Nephron (organoid): ENCODE measurements at regions not wholly inside any gene's neighbourhood (a gene's known extent, or its start where the extent isn't known, plus 50 kb on each side); places are given as distances from the start of the nearest gene placed in this dataset.

ENCODE experiments used
- H3K27ac Mint-ChIP-seq, 3 experiments: 2 replicates each; pipeline ENCODE4 v1.8.0; 2020; ENCODE audit warnings: mixed read lengths in 3 of 3, mild to moderate bottlenecking in 2 of 3, moderate library complexity in 1 of 3
- H3K27me3 Mint-ChIP-seq: 2 replicates; pipeline ENCODE4 v1.8.0; 2021; ENCODE audit warnings: low read depth, mild to moderate bottlenecking, moderate library complexity, mixed read lengths
- H3K36me3 Mint-ChIP-seq: 2 replicates; pipeline ENCODE4 v1.8.0; 2020; ENCODE audit warnings: low read depth, mixed read lengths
- H3K4me1 Mint-ChIP-seq: 2 replicates; pipeline ENCODE4 v1.8.0; 2020; ENCODE audit warnings: mixed read lengths
- H3K4me3 Mint-ChIP-seq, 3 experiments: 2 replicates each; pipeline ENCODE4 v1.8.0; 2020; ENCODE audit warnings: mild to moderate bottlenecking in 3 of 3, mixed read lengths in 3 of 3, moderate library complexity in 2 of 3
- H3K9me3 Mint-ChIP-seq: 2 replicates; pipeline ENCODE4 v1.8.0; 2020; ENCODE audit warnings: mixed read lengths
- TF ChIP-seq, protein P1 (sequence below), 3 experiments: fragments of 200-600 bp; sonication (generic); IDR thresholded peaks; one replicate each; pipeline ENCODE4 v1.5.0; 2021; ENCODE audit warnings: antibody characterized with exemption in 3 of 3; ENCODE audit not compliant: unreplicated experiment in 3 of 3

DNA sequence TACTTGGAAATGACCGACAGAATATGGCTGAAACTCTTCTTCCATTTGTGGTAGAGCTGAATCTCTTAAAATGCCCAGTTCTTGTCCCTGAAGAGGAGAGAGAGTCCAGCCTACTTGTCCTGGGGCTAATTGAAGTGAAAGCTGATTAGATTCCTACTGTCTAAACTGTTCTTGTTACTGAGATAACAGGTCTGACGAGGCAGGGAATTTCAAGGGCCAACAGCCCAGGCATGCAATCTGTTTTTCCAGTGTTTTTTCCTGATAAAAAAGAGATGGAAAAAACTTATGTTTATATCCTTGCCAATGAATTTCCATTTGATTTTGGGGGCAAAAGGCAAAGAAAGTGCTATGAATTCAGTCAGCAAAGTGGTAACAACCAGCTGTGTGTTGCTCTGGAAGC, 195.5 kb downstream of the ETS1 start:
- TF ChIP-seq, protein P1, sequence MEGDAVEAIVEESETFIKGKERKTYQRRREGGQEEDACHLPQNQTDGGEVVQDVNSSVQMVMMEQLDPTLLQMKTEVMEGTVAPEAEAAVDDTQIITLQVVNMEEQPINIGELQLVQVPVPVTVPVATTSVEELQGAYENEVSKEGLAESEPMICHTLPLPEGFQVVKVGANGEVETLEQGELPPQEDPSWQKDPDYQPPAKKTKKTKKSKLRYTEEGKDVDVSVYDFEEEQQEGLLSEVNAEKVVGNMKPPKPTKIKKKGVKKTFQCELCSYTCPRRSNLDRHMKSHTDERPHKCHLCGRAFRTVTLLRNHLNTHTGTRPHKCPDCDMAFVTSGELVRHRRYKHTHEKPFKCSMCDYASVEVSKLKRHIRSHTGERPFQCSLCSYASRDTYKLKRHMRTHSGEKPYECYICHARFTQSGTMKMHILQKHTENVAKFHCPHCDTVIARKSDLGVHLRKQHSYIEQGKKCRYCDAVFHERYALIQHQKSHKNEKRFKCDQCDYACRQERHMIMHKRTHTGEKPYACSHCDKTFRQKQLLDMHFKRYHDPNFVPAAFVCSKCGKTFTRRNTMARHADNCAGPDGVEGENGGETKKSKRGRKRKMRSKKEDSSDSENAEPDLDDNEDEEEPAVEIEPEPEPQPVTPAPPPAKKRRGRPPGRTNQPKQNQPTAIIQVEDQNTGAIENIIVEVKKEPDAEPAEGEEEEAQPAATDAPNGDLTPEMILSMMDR (IDR thresholded peaks at IDR 0.05; ENCODE audit: unreplicated experiment in 3 of 3), result no peak
- no peak overlapping the region for H3K4me3 Mint-ChIP-seq

DNA sequence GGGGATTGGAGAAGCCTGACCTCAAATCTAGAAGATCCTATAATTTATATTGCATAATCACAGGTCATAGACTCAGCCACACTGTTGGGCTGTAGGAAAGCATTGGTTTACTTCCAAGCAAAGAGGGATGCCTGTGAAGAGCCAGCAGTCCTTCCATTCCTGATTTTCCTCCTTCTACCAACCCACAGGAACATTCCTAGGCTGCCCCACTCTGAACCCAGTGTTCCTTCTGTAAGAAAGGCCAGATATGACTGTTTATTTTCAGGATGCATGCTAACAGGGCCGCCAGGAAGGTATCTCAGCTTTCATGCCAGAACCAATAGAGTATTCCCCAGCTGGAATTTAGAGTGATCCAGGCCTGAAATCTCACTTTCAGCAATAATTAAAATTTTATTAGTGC, 197.1 kb downstream of the ETS1 start:
- no peaks in the 10 kb centered on the region for H3K9me3 Mint-ChIP-seq
- H3K27ac Mint-ChIP-seq, result peak overlapping the region in 1 of 3 experiments; percentile 42
- no peaks in the 10 kb centered on the region for H3K36me3 Mint-ChIP-seq
- H3K27me3 Mint-ChIP-seq, result no peaks in the 10 kb centered on the region
- TF ChIP-seq, protein P1 (IDR thresholded peaks at IDR 0.05; ENCODE audit: unreplicated experiment in 3 of 3), result no peak
- H3K4me3 Mint-ChIP-seq, result no peak overlapping the region
- peaks cover 26% of the 10 kb centered on the region for H3K4me1 Mint-ChIP-seq

More for the DNA sequence above, 195.5 kb downstream of the ETS1 start:
- H3K27ac Mint-ChIP-seq, result no peak overlapping the region
- no peaks in the 10 kb centered on the region for H3K27me3 Mint-ChIP-seq
- no peaks in the 10 kb centered on the region for H3K36me3 Mint-ChIP-seq
- peaks cover 30% of the 10 kb centered on the region for H3K4me1 Mint-ChIP-seq
- no peaks in the 10 kb centered on the region for H3K9me3 Mint-ChIP-seq

DNA sequence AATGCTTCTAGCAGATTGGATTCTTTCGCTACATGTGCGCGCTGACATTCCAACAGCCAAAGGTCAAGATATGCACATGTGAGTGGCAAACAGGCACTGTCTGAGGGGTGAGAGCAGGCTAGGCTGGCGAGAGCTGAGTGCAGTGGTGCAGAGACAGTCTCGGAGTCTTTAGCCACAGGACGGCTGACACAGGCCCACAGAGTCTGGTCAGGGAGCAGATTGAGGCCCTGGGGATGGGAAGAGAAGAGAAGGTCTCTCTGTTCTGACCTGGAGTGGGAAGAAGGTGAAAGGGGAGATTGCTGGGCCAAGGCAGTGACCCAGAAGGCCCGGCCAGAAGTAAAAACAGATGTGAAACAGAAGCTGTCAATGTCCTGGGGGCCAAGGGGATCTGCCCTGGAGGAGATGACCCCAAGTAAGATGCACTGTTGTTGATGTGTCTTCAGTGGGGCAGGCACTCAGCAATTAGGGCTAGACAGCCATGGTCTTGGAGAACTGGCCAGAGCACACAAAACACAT, 197.8 kb downstream of the ETS1 start:
- Mint-ChIP-seq H3K36me3 (no peaks in the 10 kb centered on the region), H3K4me3 (no peak overlapping the region), H3K27ac (peak overlapping the region in 2 of 3 experiments; percentile 42 to 45), H3K27me3 (no peaks in the 10 kb centered on the region), H3K9me3 (no peaks in the 10 kb centered on the region), H3K4me1 (peaks cover 23% of the 10 kb centered on the region)
- TF ChIP-seq, protein P1 (IDR thresholded peaks at IDR 0.05; ENCODE audit: unreplicated experiment in 3 of 3), result no peak

DNA sequence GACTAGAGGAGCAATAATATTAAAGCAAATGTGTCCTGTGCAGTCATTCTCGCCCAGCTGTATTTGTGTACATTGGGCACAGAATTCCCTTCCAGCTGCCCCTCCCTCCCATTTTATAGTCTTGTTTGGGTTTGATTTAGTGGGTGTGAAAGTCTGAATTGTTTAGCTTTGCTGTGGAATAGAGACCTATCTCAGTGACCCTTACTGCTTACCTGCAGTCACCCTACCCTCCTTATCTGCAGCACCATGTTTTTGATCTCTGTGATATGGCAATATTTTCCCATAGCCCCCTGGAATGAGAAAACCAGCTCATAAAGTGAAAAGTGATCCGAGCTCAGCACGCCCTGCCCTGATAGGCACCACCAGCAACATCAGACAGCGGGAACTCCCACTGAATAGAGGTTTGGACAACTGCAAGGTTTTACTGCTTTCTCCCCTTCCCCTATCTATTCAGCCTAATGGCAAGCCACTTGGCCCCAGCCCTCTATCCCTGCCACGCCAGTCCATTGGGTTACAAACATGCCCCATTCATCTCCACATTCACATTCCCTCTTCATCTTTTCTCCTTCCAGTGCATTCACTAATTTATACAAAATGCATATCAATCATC, 199.0 kb downstream of the ETS1 start:
- Mint-ChIP-seq H3K36me3 (no peaks in the 10 kb centered on the region), H3K27me3 (no peaks in the 10 kb centered on the region), H3K4me3 (no peak overlapping the region), H3K9me3 (no peaks in the 10 kb centered on the region), H3K27ac (no peak overlapping the region), H3K4me1 (peaks cover 16% of the 10 kb centered on the region)
- TF ChIP-seq, protein P1 (IDR thresholded peaks at IDR 0.05; ENCODE audit: unreplicated experiment in 3 of 3), result no peak

DNA sequence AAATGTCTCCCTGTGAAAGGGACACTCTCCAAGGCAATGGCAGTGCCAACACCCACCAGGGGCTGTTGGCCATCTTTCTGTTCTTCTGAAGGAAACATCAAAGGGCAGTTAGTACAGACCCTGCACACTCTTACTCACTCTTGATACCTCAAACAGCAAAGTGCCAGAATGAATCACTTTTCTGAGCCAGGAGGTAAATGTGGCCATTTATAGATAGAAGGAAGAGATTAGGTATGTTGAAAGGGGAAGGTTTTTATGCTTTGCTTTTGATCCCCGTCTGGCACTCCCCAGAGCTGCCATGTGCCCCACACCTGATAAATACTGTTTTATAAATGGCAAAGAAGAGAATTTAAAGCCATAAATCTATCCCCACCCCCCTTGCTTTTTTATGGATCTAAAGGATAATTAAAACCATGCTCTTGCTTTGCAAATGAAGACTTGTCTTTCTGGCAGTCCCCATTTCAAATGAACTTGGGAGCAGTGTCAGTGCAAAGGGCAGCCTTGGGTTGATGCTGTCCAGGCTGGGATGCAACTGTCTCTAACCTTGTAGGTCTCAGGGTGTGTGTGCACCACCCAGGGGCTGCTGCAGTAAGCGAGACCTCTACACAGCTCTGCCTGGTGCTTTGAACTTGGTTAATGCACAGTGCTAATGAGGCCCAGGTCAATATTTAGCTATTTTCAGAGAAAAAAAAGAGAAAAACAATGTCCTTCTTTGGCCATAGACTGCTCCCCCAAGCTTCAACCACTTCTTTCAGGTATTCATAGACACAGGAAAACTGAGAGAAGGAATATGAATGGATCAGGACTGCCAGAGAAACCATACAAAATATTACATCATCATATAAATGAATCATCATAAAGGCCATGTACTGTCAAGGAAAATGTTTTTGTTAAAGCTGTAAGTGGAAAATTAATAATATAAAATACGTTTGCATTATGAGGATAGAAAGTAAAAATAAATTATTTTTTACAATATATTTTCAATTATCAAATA, 207.5 kb downstream of the ETS1 start:
- H3K4me3 Mint-ChIP-seq, result no peak overlapping the region
- H3K27ac Mint-ChIP-seq, result no peak overlapping the region
- H3K36me3 Mint-ChIP-seq, result peaks cover 10% of the 10 kb centered on the region
- no peaks in the 10 kb centered on the region for H3K4me1 Mint-ChIP-seq
- TF ChIP-seq, protein P1 (IDR thresholded peaks at IDR 0.05; ENCODE audit: unreplicated experiment in 3 of 3), result no peak
- no peaks in the 10 kb centered on the region for H3K27me3 Mint-ChIP-seq
- peaks cover 32% of the 10 kb centered on the region for H3K9me3 Mint-ChIP-seq
